ACC112 (cell line): ENCODE measurements at regions not wholly inside any gene's neighbourhood (a gene's known extent, or its start where the extent isn't known, plus 50 kb on each side); places are given as distances from the start of the nearest gene placed in this dataset.

Experiments
- H2AFZ ChIP-seq: fragments of 200-600 bp; sonication (generic); one replicate; pipeline ENCODE4 v1.6.0; 2017; ENCODE audit warnings: antibody characterized with exemption, low read length; ENCODE audit not compliant: unreplicated experiment
- H3K27ac ChIP-seq: fragments of 200-600 bp; sonication (generic); 2 replicates; pipeline ENCODE4 v1.5.1; 2014; ENCODE audit warnings: low read depth, mild to moderate bottlenecking, antibody characterized with exemption, low read length, moderate library complexity
- H3K27me3 ChIP-seq: fragments of 200-600 bp; sonication (generic); 2 replicates; pipeline ENCODE4 v1.6.1; 2014; ENCODE audit warnings: mild to moderate bottlenecking, antibody characterized with exemption, low read length, moderate library complexity, mixed read lengths; ENCODE audit not compliant: insufficient read depth
- H3K36me3 ChIP-seq: fragments of 200-600 bp; sonication (generic); 2 replicates; pipeline ENCODE4 v1.6.1; 2016; ENCODE audit warnings: mild to moderate bottlenecking, antibody characterized with exemption, low read length, moderate library complexity, mixed read lengths; ENCODE audit not compliant: insufficient read depth
- H3K4me1 ChIP-seq: fragments of 200-600 bp; sonication (generic); one replicate; pipeline ENCODE4 v1.6.1; 2016; ENCODE audit warnings: low read length, mixed read lengths; ENCODE audit not compliant: insufficient read depth, unreplicated experiment, control insufficient read depth
- H3K4me3 ChIP-seq: fragments of 200-600 bp; sonication (generic); 2 replicates; pipeline ENCODE4 v1.5.1; 2014; ENCODE audit warnings: mild to moderate bottlenecking, low read depth, low read length
- H3K79me2 ChIP-seq: fragments of 200-600 bp; sonication (generic); one replicate; pipeline ENCODE4 v1.6.0; 2016; ENCODE audit warnings: low read length; ENCODE audit not compliant: control insufficient read depth, unreplicated experiment, insufficient read depth

GRCh38 chr1:240019524-240019923 lies 72.2 kb upstream of the FMN2 start:
- no peaks in the 10 kb centered on the region for H3K79me2 ChIP-seq
- no peaks in the 10 kb centered on the region for H3K4me1 ChIP-seq
- H3K36me3 ChIP-seq: no peaks in the 10 kb centered on the region
- no peak overlapping the region for H3K27ac ChIP-seq
- H2AFZ ChIP-seq: no peak overlapping the region
- no peaks in the 10 kb centered on the region for H3K27me3 ChIP-seq
- no peak overlapping the region for H3K4me3 ChIP-seq

- Histone ChIP-seq H3K36me3 (no peaks in the 10 kb centered on the region), H3K4me3 (no peak overlapping the region), H3K4me1 (no peaks in the 10 kb centered on the region), H3K27me3 (no peaks in the 10 kb centered on the region), H2AFZ (no peak overlapping the region), H3K27ac (no peak overlapping the region), H3K79me2 (no peaks in the 10 kb centered on the region)
Measured at GRCh38 chr1:240020871-240021270, 70.8 kb upstream of the FMN2 start.

GRCh38 chr1:240021709-240022108 lies 70.0 kb upstream of the FMN2 start:
- no peaks in the 10 kb centered on the region for H3K79me2 ChIP-seq
- H3K36me3 ChIP-seq: no peaks in the 10 kb centered on the region
- H3K4me1 ChIP-seq: no peaks in the 10 kb centered on the region
- no peak overlapping the region for H3K27ac ChIP-seq
- H3K27me3 ChIP-seq: no peaks in the 10 kb centered on the region
- H2AFZ ChIP-seq: no peak overlapping the region
- no peak overlapping the region for H3K4me3 ChIP-seq

- Histone ChIP-seq H3K4me3 (no peak overlapping the region), H2AFZ (peak overlapping the region; percentile 2), H3K4me1 (peaks cover 25% of the 10 kb centered on the region), H3K79me2 (no peaks in the 10 kb centered on the region), H3K27ac (no peak overlapping the region), H3K36me3 (no peaks in the 10 kb centered on the region), H3K27me3 (no peaks in the 10 kb centered on the region)
Measured at GRCh38 chr1:240027059-240027462, 64.6 kb upstream of the FMN2 start.

GRCh38 chr1:240029418-240029817 lies 62.3 kb upstream of the FMN2 start:
- Histone ChIP-seq H3K27me3 (no peaks in the 10 kb centered on the region), H2AFZ (peak overlapping the region; percentile 26), H3K79me2 (no peaks in the 10 kb centered on the region), H3K4me3 (no peak overlapping the region), H3K27ac (no peak overlapping the region), H3K4me1 (peaks cover 36% of the 10 kb centered on the region), H3K36me3 (no peaks in the 10 kb centered on the region)

- no peaks in the 10 kb centered on the region for H3K27me3 ChIP-seq
- H3K4me3 ChIP-seq: no peak overlapping the region
- peaks cover 36% of the 10 kb centered on the region for H3K4me1 ChIP-seq
- H3K27ac ChIP-seq: peak overlapping the region; percentile 51
- H3K79me2 ChIP-seq: no peaks in the 10 kb centered on the region
- H2AFZ ChIP-seq: no peak overlapping the region
- H3K36me3 ChIP-seq: no peaks in the 10 kb centered on the region
Measured at GRCh38 chr1:240030236-240030635, 61.4 kb upstream of the FMN2 start.

GRCh38 chr1:240031009-240031408 lies 60.7 kb upstream of the FMN2 start:
- Histone ChIP-seq H3K4me1 (peaks cover 36% of the 10 kb centered on the region), H3K27ac (peak overlapping the region; percentile 93), H3K79me2 (no peaks in the 10 kb centered on the region), H3K36me3 (no peaks in the 10 kb centered on the region), H3K27me3 (no peaks in the 10 kb centered on the region), H2AFZ (no peak overlapping the region), H3K4me3 (no peak overlapping the region)

- Histone ChIP-seq H3K4me1 (peaks cover 36% of the 10 kb centered on the region), H3K36me3 (no peaks in the 10 kb centered on the region), H3K4me3 (no peak overlapping the region; the same call in 1 of the 2 replicates), H2AFZ (no peak overlapping the region), H3K27ac (peak overlapping the region; percentile 93), H3K27me3 (no peaks in the 10 kb centered on the region), H3K79me2 (no peaks in the 10 kb centered on the region)
Measured at GRCh38 chr1:240031414-240031813, 60.3 kb upstream of the FMN2 start.

- Histone ChIP-seq H3K79me2 (no peaks in the 10 kb centered on the region), H3K27me3 (no peaks in the 10 kb centered on the region), H3K4me1 (peaks cover 36% of the 10 kb centered on the region), H3K36me3 (no peaks in the 10 kb centered on the region), H3K27ac (no peak overlapping the region), H2AFZ (no peak overlapping the region), H3K4me3 (no peak overlapping the region)
Measured at GRCh38 chr1:240033406-240033805, 58.3 kb upstream of the FMN2 start.

GRCh38 chr1:240036526-240036925 lies 55.2 kb upstream of the FMN2 start:
- no peak overlapping the region for H2AFZ ChIP-seq
- H3K27ac ChIP-seq: no peak overlapping the region
- H3K27me3 ChIP-seq: no peaks in the 10 kb centered on the region
- H3K4me3 ChIP-seq: no peak overlapping the region
- no peaks in the 10 kb centered on the region for H3K79me2 ChIP-seq
- H3K36me3 ChIP-seq: no peaks in the 10 kb centered on the region
- H3K4me1 ChIP-seq: peaks cover 16% of the 10 kb centered on the region
